ENCODE measurements at regions not wholly inside any gene's neighbourhood (a gene's known extent, or its start where the extent isn't known, plus 50 kb on each side); places are given as distances from the start of the nearest gene placed in this dataset.

GRCh38 chr16:7037495-7037894 lies 295.1 kb upstream of the RBFOX1 start:
- TF ChIP-seq CTCF (IDR thresholded peaks at IDR 0.05; ENCODE audit: low read depth, low read length, poor library complexity, severe bottlenecking) (no peak), EZH2phosphoT487 (IDR thresholded peaks at IDR 0.05; ENCODE audit: borderline replicate concordance, low read length) (no peak)
